GM23338 (cell line): ENCODE measurements at regions not wholly inside any gene's neighbourhood (a gene's known extent, or its start where the extent isn't known, plus 50 kb on each side); places are given as distances from the start of the nearest gene placed in this dataset.

Source experiments
- ATAC-seq: fragments of 200-7000 bp; cut with Tn5 transposase; 3 replicates; pipeline ENCODE4 v1.9.1; 2020
- DNase-seq: peaks from one replicate; pipeline ENCODE4 v3.0.0-alpha.2; 2015; ENCODE audit warnings: low spot score
- H2AFZ ChIP-seq: fragments of 200-600 bp; sonication (generic); 2 replicates; pipeline ENCODE4 v1.8.0; 2016; ENCODE audit warnings: antibody characterized with exemption, mild to moderate bottlenecking, moderate library complexity
- H3F3A ChIP-seq: fragments of 200-600 bp; sonication (generic); replicated peaks from 2 replicates; pipeline ENCODE4 v1.8.0; 2017; ENCODE audit warnings: antibody characterized with exemption, mixed run types, low read depth
- H3K27ac ChIP-seq: fragments of 200-600 bp; sonication (generic); 2 replicates; pipeline ENCODE4 v1.6.1; 2016; ENCODE audit warnings: low read depth
- H3K27me3 ChIP-seq: fragments of 200-600 bp; sonication (generic); 2 replicates; pipeline ENCODE4 v1.8.0; 2016; ENCODE audit warnings: mild to moderate bottlenecking, mixed run types, moderate library complexity; ENCODE audit not compliant: insufficient read depth
- H3K36me3 ChIP-seq: fragments of 200-600 bp; sonication (generic); 2 replicates; pipeline ENCODE4 v1.8.0; 2016; ENCODE audit warnings: mild to moderate bottlenecking; ENCODE audit not compliant: insufficient read depth
- H3K4me1 ChIP-seq: fragments of 200-600 bp; sonication (generic); 2 replicates; pipeline ENCODE4 v1.8.0; 2016; ENCODE audit warnings: mild to moderate bottlenecking, moderate library complexity; ENCODE audit not compliant: insufficient read depth
- H3K4me2 ChIP-seq: fragments of 200-600 bp; sonication (generic); 2 replicates; pipeline ENCODE4 v1.7.1; 2017; ENCODE audit warnings: mixed run types
- H3K4me3 ChIP-seq: fragments of 200-600 bp; sonication (generic); 2 replicates; pipeline ENCODE4 v1.6.1; 2016; ENCODE audit warnings: mixed run types
- H3K79me2 ChIP-seq: fragments of 200-600 bp; sonication (generic); replicated peaks from 2 replicates; pipeline ENCODE4 v1.8.0; 2017; ENCODE audit warnings: mild to moderate bottlenecking; ENCODE audit not compliant: insufficient read depth
- H3K9me2 ChIP-seq: fragments of 200-600 bp; sonication (generic); 2 replicates; pipeline ENCODE4 v1.8.0; 2017; ENCODE audit not compliant: insufficient read depth
- H4K20me1 ChIP-seq: fragments of 200-600 bp; sonication (generic); replicated peaks from 2 replicates; pipeline ENCODE4 v1.8.0; 2017; ENCODE audit warnings: mild to moderate bottlenecking; ENCODE audit not compliant: insufficient read depth
- H3K27ac Mint-ChIP-seq: 2 replicates; pipeline ENCODE4 v1.8.0; 2020; ENCODE audit warnings: inconsistent platforms, mild to moderate bottlenecking, moderate library complexity, mixed read lengths
- H3K27me3 Mint-ChIP-seq: 3 replicates; pipeline ENCODE4 v1.8.0; 2022; ENCODE audit warnings: low read depth, mild to moderate bottlenecking, moderate library complexity, mixed read lengths, inconsistent platforms; ENCODE audit not compliant: insufficient read depth, poor library complexity
- H3K36me3 Mint-ChIP-seq: 3 replicates; pipeline ENCODE4 v1.8.0; 2021; ENCODE audit warnings: low read depth, mild to moderate bottlenecking, inconsistent platforms, moderate library complexity, mixed read lengths
- H3K4me1 Mint-ChIP-seq: 3 replicates; pipeline ENCODE4 v1.8.0; 2020; ENCODE audit warnings: mild to moderate bottlenecking, inconsistent platforms, mixed read lengths
- H3K4me3 Mint-ChIP-seq: 3 replicates; pipeline ENCODE4 v1.8.0; 2021; ENCODE audit warnings: moderate library complexity, mild to moderate bottlenecking, inconsistent platforms, mixed read lengths
- H3K9me3 Mint-ChIP-seq: 3 replicates; pipeline ENCODE4 v1.8.0; 2020; ENCODE audit warnings: moderate library complexity, mild to moderate bottlenecking, inconsistent platforms, mixed read lengths
- ETS1 ChIP-seq: IDR thresholded peaks from 2 replicates; pipeline ENCODE4 v1.6.1; 2016; ENCODE audit warnings: antibody characterized with exemption
- STAT1 ChIP-seq: IDR thresholded peaks from one replicate; pipeline ENCODE4 v1.6.1; 2016; ENCODE audit warnings: antibody characterized with exemption; ENCODE audit not compliant: unreplicated experiment
- ZNF114 ChIP-seq: fragments of 250-450 bp; sonication (Bioruptor Pico); IDR thresholded peaks from 2 replicates; pipeline ENCODE4 v1.5.0; 2020; ENCODE audit warnings: mild to moderate bottlenecking, moderate library complexity
- ZNF331 ChIP-seq: fragments of 250-450 bp; sonication (Bioruptor Pico); IDR thresholded peaks from 2 replicates; pipeline ENCODE4 v1.5.0; 2020; ENCODE audit warnings: low read depth, mild to moderate bottlenecking, moderate library complexity
- ZNF462 ChIP-seq: fragments of 250-450 bp; sonication (Bioruptor Pico); IDR thresholded peaks from 2 replicates; pipeline ENCODE4 v1.5.0; 2020; ENCODE audit warnings: mild to moderate bottlenecking, moderate library complexity

- no peak for TF ChIP-seq ZNF462
These were observed 733.2 kb downstream of the ROBO2 start (continued) for GRCh38 chr3:77773084-77773483.

GRCh38 chr3:77780278-77780996 is 740.5 kb downstream of the ROBO2 start:
- no peaks in the 10 kb centered on the region for H3K27me3 ChIP-seq
- DNase-seq (no peak), ATAC-seq (no peak)
- no peak overlapping the region for H3K27ac ChIP-seq
- H3K4me2 ChIP-seq, result no peak overlapping the region
- Mint-ChIP-seq H3K9me3 (no peaks in the 10 kb centered on the region), H3K4me3 (no peak overlapping the region), H3K27me3 (no peaks in the 10 kb centered on the region), H3K4me1 (peaks cover 12% of the 10 kb centered on the region; the same call in 2 of the 3 replicates), H3K27ac (no peak overlapping the region), H3K36me3 (0 out of 3 replicates have a peak, but pooled peaks cover 2% of the 10 kb centered on the region)
- H3K4me3 ChIP-seq, result no peak overlapping the region
- H3K79me2 ChIP-seq, result no peaks in the 10 kb centered on the region
- no peaks in the 10 kb centered on the region for H3K36me3 ChIP-seq
- H2AFZ ChIP-seq, result no peak overlapping the region
- H3K9me2 ChIP-seq, result no peaks in the 10 kb centered on the region
- H3F3A ChIP-seq, result no peaks in the 10 kb centered on the region
- H3K4me1 ChIP-seq, result no peaks in the 10 kb centered on the region
- H4K20me1 ChIP-seq, result no peaks in the 10 kb centered on the region
- no peak for TF ChIP-seq STAT1
- no peak for TF ChIP-seq ZNF114
- TF ChIP-seq ZNF331 (CRISPR knock-in tag), result no peak
- no peak for TF ChIP-seq ZNF462
- no peak for TF ChIP-seq ETS1
